ENCODE measurements at regions not wholly inside any gene's neighbourhood (a gene's known extent, or its start where the extent isn't known, plus 50 kb on each side); places are given as distances from the start of the nearest gene placed in this dataset.

DNA sequence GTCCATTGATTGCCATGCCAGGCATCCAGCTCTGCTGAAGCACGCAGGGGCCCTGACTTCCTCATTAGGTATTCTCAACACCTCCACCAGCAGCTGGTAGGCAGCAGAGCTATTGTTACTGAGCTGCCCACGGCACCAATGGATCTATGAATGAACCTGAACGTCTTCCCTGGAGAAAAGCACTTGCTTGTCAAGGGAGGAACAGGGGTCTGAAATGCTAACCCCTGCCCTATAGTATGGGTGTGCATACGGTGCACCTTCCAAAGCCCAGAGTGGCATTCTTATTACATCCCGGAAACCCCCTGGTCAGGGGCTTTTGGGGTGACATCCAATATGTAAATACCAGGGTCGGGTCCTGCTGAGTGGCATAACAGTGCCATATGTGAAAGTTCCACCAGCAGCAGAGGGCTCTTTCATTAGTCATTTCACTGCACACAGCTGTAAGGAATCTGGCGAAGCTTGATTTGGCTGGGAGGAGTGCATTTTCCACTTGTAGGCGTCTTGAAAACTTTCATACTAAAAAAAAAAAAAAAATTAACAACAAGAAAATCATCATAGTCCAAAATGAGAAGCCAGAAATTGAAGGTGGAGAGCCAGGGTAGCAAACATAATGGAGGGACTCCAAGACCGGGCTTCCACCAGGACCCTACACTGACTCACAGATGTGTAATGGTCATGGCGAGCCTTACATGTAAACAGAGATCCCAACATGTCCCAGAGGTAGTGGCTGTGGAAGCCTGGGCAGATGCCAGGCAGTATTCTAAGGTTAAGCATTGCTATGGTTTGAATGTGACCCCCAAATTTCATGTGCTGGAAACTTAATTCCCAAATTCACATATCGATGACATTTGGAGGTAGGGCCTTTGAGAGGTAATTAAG, 58.8 kb upstream of the PRDX6 start:
- H2BK5ac ChIP-seq (ENCODE audit: low read length) = no peak overlapping the region
- no peak overlapping the region for H2AK5ac ChIP-seq (ENCODE audit: low read depth, low read length)
- no peaks in the 10 kb centered on the region for H3K9me3 ChIP-seq (replicated peaks in 1 of 2; ENCODE audit: control insufficient read depth in 2 of 2, insufficient read depth in 1 of 2, low read depth in 1 of 2, low read length in 2 of 2)
- no peak overlapping the region for H3K27ac ChIP-seq (replicated peaks; ENCODE audit: low read length)
- H3K4me1 ChIP-seq (ENCODE audit: control insufficient read depth in 2 of 2, insufficient read depth in 1 of 2, low read depth in 1 of 2, low read length in 2 of 2) = peaks cover 3 to 4% of the 10 kb centered on the region in 2 donors
- H3K9ac ChIP-seq (ENCODE audit: low read depth, low read length, poor library complexity) = no peak overlapping the region
- no CpG with 5 or more reads among the region's 11 CpGs for WGBS, 2 donors (ENCODE audit: extremely low coverage in 2 of 2, insufficient read length in 2 of 2, insufficient replicate concordance in 1 of 2)
- H2BK15ac ChIP-seq (ENCODE audit: low read length) = no peak overlapping the region
- H3K23ac ChIP-seq (ENCODE audit: low read depth, low read length, poor library complexity) = no peak overlapping the region
- no peak overlapping the region for H3K4me3 ChIP-seq (ENCODE audit: low read length in 2 of 2)
- no peak overlapping the region for H2AFZ ChIP-seq (ENCODE audit: low read length)
- no peak overlapping the region for H3K14ac ChIP-seq (ENCODE audit: low read length)
- H3K27me3 ChIP-seq (ENCODE audit: control insufficient read depth in 3 of 3, insufficient read depth in 3 of 3, low read depth in 1 of 3, low read length in 3 of 3) = no peaks in the 10 kb centered on the region
- no peaks in the 10 kb centered on the region for H3K36me3 ChIP-seq (replicated peaks in 1 of 2; ENCODE audit: control insufficient read depth in 2 of 2, insufficient read depth in 2 of 2, low read length in 2 of 2)
- H3K4me2 ChIP-seq (ENCODE audit: insufficient read depth, low read length, poor library complexity, severe bottlenecking) = no peak overlapping the region
- H3K4ac ChIP-seq (ENCODE audit: low read length) = no peak overlapping the region
- no peak for DNase-seq (ENCODE audit: low spot score)
- H2BK120ac ChIP-seq (ENCODE audit: low read depth, low read length) = no peak overlapping the region
- H4K91ac ChIP-seq (ENCODE audit: low read depth, low read length, poor library complexity) = no peak overlapping the region
- H2BK12ac ChIP-seq (ENCODE audit: low read length) = no peak overlapping the region
- H3K18ac ChIP-seq (ENCODE audit: low read length) = no peak overlapping the region
- H3K79me1 ChIP-seq (ENCODE audit: low read depth, low read length) = no peaks in the 10 kb centered on the region
- no peak overlapping the region for H4K8ac ChIP-seq (ENCODE audit: low read depth, low read length)

DNA sequence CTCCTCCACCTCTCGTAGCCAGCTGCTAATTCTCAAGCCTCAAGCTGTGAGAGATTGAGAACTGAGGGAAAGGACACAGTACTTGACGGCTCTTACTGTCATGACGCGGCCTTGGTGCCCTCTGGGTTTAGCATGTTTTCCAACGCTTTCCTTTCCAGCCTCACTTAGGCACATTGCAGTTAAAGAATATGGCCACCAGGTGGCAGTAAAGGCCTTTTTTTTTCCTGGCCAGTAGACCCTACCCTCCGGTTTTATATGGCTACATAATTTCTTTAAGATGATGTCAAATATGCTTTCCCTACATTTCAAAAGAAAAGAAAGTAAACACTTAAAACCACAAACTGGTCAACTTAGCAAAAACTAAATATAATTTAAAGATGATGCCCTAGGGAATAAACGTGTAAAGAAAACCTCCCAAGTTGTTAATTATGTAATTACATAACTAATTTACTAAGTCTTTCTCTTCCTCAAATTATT, 56.8 kb upstream of the PRDX6 start:
- Histone ChIP-seq H3K79me1 (ENCODE audit: low read depth, low read length) (no peaks in the 10 kb centered on the region), H3K14ac (ENCODE audit: low read length) (no peak overlapping the region), H3K27ac (replicated peaks; ENCODE audit: low read length) (no peak overlapping the region), H4K91ac (ENCODE audit: low read depth, low read length, poor library complexity) (no peak overlapping the region), H2AFZ (ENCODE audit: low read length) (peak overlapping the region; percentile 73), H4K8ac (ENCODE audit: low read depth, low read length) (no peak overlapping the region), H2BK5ac (ENCODE audit: low read length) (no peak overlapping the region), H3K9me3 (replicated peaks in 1 of 2; ENCODE audit: control insufficient read depth in 2 of 2, insufficient read depth in 1 of 2, low read depth in 1 of 2, low read length in 2 of 2) (no peaks in the 10 kb centered on the region), H3K18ac (ENCODE audit: low read length) (no peak overlapping the region), H3K36me3 (replicated peaks in 1 of 2; ENCODE audit: control insufficient read depth in 2 of 2, insufficient read depth in 2 of 2, low read length in 2 of 2) (no peaks in the 10 kb centered on the region), H3K4me1 (ENCODE audit: control insufficient read depth in 2 of 2, insufficient read depth in 1 of 2, low read depth in 1 of 2, low read length in 2 of 2) (peaks cover 2 to 3% of the 10 kb centered on the region in 2 donors), H3K4ac (ENCODE audit: low read length) (no peak overlapping the region), H2BK120ac (ENCODE audit: low read depth, low read length) (no peak overlapping the region), H3K9ac (ENCODE audit: low read depth, low read length, poor library complexity) (no peak overlapping the region), H2BK15ac (ENCODE audit: low read length) (no peak overlapping the region), H2BK12ac (ENCODE audit: low read length) (no peak overlapping the region), H3K23ac (ENCODE audit: low read depth, low read length, poor library complexity) (no peak overlapping the region), H3K4me3 (ENCODE audit: low read length in 2 of 2) (no peak overlapping the region), H3K27me3 (ENCODE audit: control insufficient read depth in 3 of 3, insufficient read depth in 3 of 3, low read depth in 1 of 3, low read length in 3 of 3) (no peaks in the 10 kb centered on the region), H2AK5ac (ENCODE audit: low read depth, low read length) (no peak overlapping the region), H3K4me2 (ENCODE audit: insufficient read depth, low read length, poor library complexity, severe bottlenecking) (no peak overlapping the region)
- no CpG with 5 or more reads among the region's 7 CpGs for WGBS, 2 donors (ENCODE audit: extremely low coverage in 2 of 2, insufficient read length in 2 of 2, insufficient replicate concordance in 1 of 2)
- peak; percentile 73 for DNase-seq (ENCODE audit: low spot score)

DNA sequence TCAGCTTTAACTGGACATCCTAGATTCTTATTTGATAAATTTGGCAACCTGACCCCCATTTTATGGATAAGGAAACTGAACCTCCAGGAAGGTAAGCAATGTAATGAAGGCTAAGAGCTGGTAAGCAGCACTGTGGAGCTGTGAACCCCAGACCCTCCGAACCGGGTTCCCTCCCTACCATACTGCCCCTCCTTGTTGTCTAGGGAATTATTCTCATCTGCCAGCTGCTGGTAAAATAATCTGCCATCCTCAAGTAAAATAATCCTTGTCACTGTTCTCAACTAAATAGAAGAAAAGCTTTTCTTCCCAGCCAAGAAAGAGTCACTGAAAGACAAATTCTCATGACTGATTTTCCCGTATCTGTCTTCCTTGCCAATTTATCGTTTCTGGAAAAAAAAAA, 55.8 kb upstream of the PRDX6 start:
- Histone ChIP-seq H4K91ac (ENCODE audit: low read depth, low read length, poor library complexity) (no peak overlapping the region), H2BK120ac (ENCODE audit: low read depth, low read length) (no peak overlapping the region), H3K27me3 (ENCODE audit: control insufficient read depth in 3 of 3, insufficient read depth in 3 of 3, low read depth in 1 of 3, low read length in 3 of 3) (no peaks in the 10 kb centered on the region), H3K27ac (replicated peaks; ENCODE audit: low read length) (no peak overlapping the region), H3K4me2 (ENCODE audit: insufficient read depth, low read length, poor library complexity, severe bottlenecking) (no peak overlapping the region), H3K4me1 (ENCODE audit: control insufficient read depth in 2 of 2, insufficient read depth in 1 of 2, low read depth in 1 of 2, low read length in 2 of 2) (peaks cover 0 to 2% of the 10 kb centered on the region in 2 donors), H3K36me3 (replicated peaks in 1 of 2; ENCODE audit: control insufficient read depth in 2 of 2, insufficient read depth in 2 of 2, low read length in 2 of 2) (no peaks in the 10 kb centered on the region), H3K9ac (ENCODE audit: low read depth, low read length, poor library complexity) (no peak overlapping the region), H3K14ac (ENCODE audit: low read length) (no peak overlapping the region), H4K8ac (ENCODE audit: low read depth, low read length) (no peak overlapping the region), H3K4me3 (ENCODE audit: low read length in 2 of 2) (no peak overlapping the region), H2BK12ac (ENCODE audit: low read length) (no peak overlapping the region), H3K23ac (ENCODE audit: low read depth, low read length, poor library complexity) (no peak overlapping the region), H3K4ac (ENCODE audit: low read length) (no peak overlapping the region), H2AK5ac (ENCODE audit: low read depth, low read length) (no peak overlapping the region), H2AFZ (ENCODE audit: low read length) (no peak overlapping the region), H2BK5ac (ENCODE audit: low read length) (no peak overlapping the region), H3K18ac (ENCODE audit: low read length) (no peak overlapping the region), H3K9me3 (replicated peaks in 1 of 2; ENCODE audit: control insufficient read depth in 2 of 2, insufficient read depth in 1 of 2, low read depth in 1 of 2, low read length in 2 of 2) (no peaks in the 10 kb centered on the region), H3K79me1 (ENCODE audit: low read depth, low read length) (no peaks in the 10 kb centered on the region), H2BK15ac (ENCODE audit: low read length) (no peak overlapping the region)
- no CpG with 5 or more reads among the region's 4 CpGs for WGBS, 2 donors (ENCODE audit: extremely low coverage in 2 of 2, insufficient read length in 2 of 2, insufficient replicate concordance in 1 of 2)
- no peak for DNase-seq (ENCODE audit: low spot score)

DNA sequence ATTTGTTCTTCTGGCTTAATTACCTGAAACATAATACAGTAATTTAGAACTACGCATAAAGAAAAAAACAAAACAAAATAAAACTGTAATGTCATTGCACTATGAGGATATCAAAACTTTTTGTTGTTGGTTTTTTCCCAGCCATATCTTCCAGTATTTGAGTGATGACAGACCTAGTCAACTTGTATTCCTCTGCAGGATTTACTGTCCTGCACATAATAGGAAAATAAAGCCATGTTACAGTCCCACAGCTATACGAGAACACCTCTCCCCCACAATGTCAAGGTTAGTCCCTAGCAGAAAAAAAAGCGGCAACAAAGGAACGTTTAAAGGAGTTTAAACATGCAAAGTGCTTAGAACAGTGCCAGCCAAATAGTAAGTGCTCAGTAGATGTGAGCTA, 55.3 kb upstream of the PRDX6 start:
- Histone ChIP-seq H3K9me3 (replicated peaks in 1 of 2; ENCODE audit: control insufficient read depth in 2 of 2, insufficient read depth in 1 of 2, low read depth in 1 of 2, low read length in 2 of 2) (no peaks in the 10 kb centered on the region), H3K79me1 (ENCODE audit: low read depth, low read length) (no peaks in the 10 kb centered on the region), H3K27ac (replicated peaks; ENCODE audit: low read length) (no peak overlapping the region), H3K23ac (ENCODE audit: low read depth, low read length, poor library complexity) (no peak overlapping the region), H3K9ac (ENCODE audit: low read depth, low read length, poor library complexity) (no peak overlapping the region), H4K8ac (ENCODE audit: low read depth, low read length) (no peak overlapping the region), H2BK12ac (ENCODE audit: low read length) (no peak overlapping the region), H3K14ac (ENCODE audit: low read length) (no peak overlapping the region), H3K4me2 (ENCODE audit: insufficient read depth, low read length, poor library complexity, severe bottlenecking) (no peak overlapping the region), H3K27me3 (ENCODE audit: control insufficient read depth in 3 of 3, insufficient read depth in 3 of 3, low read depth in 1 of 3, low read length in 3 of 3) (no peaks in the 10 kb centered on the region), H3K4me1 (ENCODE audit: control insufficient read depth in 2 of 2, insufficient read depth in 1 of 2, low read depth in 1 of 2, low read length in 2 of 2) (peaks cover 0 to 2% of the 10 kb centered on the region in 2 donors), H4K91ac (ENCODE audit: low read depth, low read length, poor library complexity) (no peak overlapping the region), H3K36me3 (replicated peaks in 1 of 2; ENCODE audit: control insufficient read depth in 2 of 2, insufficient read depth in 2 of 2, low read length in 2 of 2) (no peaks in the 10 kb centered on the region), H3K18ac (ENCODE audit: low read length) (no peak overlapping the region), H2AFZ (ENCODE audit: low read length) (no peak overlapping the region), H2BK5ac (ENCODE audit: low read length) (no peak overlapping the region), H2AK5ac (ENCODE audit: low read depth, low read length) (no peak overlapping the region), H2BK120ac (ENCODE audit: low read depth, low read length) (no peak overlapping the region), H3K4me3 (ENCODE audit: low read length in 2 of 2) (no peak overlapping the region), H2BK15ac (ENCODE audit: low read length) (no peak overlapping the region), H3K4ac (ENCODE audit: low read length) (no peak overlapping the region)
- no CpG with 5 or more reads among the region's 4 CpGs for WGBS, 2 donors (ENCODE audit: extremely low coverage in 2 of 2, insufficient read length in 2 of 2, insufficient replicate concordance in 1 of 2)
- DNase-seq (ENCODE audit: low spot score) = no peak

Measured in neuronal stem cell (in vitro differentiated cells).